ENCODE measurements at regions not wholly inside any gene's neighbourhood (a gene's known extent, or its start where the extent isn't known, plus 50 kb on each side); places are given as distances from the start of the nearest gene placed in this dataset.

GRCh38 chrX:100512471-100512870 lies 72.3 kb upstream of the TNMD start:
- peak; percentile 12 for DNase-seq

DNA sequence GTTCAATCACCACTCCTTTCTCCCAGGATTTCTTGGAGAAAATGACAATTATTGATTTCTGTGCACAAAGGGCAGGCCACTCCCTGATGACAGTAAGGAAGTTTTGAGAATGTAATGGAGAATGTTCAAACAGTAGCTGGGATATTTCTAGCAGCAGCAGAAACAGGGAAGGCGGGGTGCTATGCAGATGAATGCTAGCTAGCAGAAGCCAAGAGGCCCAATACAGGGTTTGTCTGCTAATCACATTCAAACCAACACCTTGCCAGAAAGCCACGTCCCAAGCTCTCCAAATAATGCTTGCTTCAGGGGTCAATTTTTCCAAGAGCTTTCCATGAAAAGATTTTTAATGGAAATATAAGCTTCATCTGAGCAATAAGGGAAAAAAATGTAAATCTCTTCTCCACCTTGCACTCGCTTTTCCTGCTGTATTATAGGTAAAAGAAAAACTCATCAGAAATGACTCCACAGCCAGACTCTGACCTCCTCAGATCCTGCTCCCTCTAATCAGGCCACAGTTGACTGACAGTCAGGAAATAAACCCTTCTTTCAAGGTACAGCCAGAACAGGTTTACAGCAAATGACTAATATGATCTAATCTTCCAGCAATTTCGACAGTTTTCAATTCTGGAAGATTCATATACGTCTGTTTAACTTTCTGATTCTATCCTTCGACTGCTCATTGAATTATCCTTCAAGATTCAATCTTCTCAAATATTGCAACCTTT lies 84.7 kb upstream of the PCDH19 start:
- DNase-seq, result no peak

GRCh38 chrX:100491174-100491573 lies 81.1 kb upstream of the PCDH19 start:
- no peak for DNase-seq

GRCh38 chrX:100487795-100488194 lies 77.7 kb upstream of the PCDH19 start:
- DNase-seq, result no peak

DNA sequence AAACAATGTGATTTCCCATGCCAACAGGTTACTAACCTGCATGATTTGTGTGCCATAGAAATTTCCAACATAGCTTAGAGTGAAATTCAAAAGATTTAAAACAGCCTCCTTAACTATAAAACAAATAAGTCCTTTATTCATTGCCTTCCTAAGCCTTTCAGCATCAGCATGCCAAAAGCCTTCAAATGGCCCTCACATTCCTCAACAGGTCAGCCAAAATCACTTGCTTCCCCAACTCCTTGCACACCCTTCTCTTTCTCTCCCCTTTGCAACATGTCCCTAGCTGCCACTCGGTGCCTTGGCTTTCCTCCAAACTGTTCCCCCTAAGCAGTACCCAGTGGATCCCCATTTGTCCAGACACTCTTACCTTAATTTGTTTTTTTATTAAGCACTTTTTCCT lies 74.9 kb upstream of the PCDH19 start:
- DNase-seq, result no peak

- no peak for DNase-seq
Measured at GRCh38 chrX:100479329-100479728, 69.3 kb upstream of the PCDH19 start.

- DNase-seq, result no peak
Measured at GRCh38 chrX:100478714-100479306, 68.7 kb upstream of the PCDH19 start.

- DNase-seq, result no peak
Measured at GRCh38 chrX:100477958-100478357, 67.9 kb upstream of the PCDH19 start.

GRCh38 chrX:100477467-100477866 lies 67.4 kb upstream of the PCDH19 start:
- DNase-seq, result no peak
